HepG2 (cell line): ENCODE measurements at regions not wholly inside any gene's neighbourhood (a gene's known extent, or its start where the extent isn't known, plus 50 kb on each side); places are given as distances from the start of the nearest gene placed in this dataset.

Experiments used
- ATAC-seq: fragments of 200-7000 bp; cut with Tn5 transposase; 3 replicates; pipeline ENCODE4 v1.9.1; 2020; ENCODE audit warnings: mild to moderate bottlenecking, moderate library complexity
- BruUV-seq: library from RNA; stranded (reverse); fragments of 400-500 nt; replicated peaks from 2 replicates; lab custom pipeline; 2021; lab: Mats Ljungman, UMichigan
- CTCF ChIA-PET: fragments of 300-600 bp; formaldehyde crosslinking; extraction: SDS; loops from one replicate; lab custom pipeline; 2021; ENCODE audit warnings: low total read pairs, inconsistent platforms, low intra/inter-chr PET ratio; lab: Yijun Ruan, JAX
- POLR2A ChIA-PET: fragments of 350-600 bp; sonication (Branson Sonifier 250); formaldehyde crosslinking; loops from one replicate; lab custom pipeline; 2020; ENCODE audit warnings: antibody characterized with exemption, inconsistent platforms; lab: Yijun Ruan, JAX
- DNase-seq: peaks from one replicate; pipeline ENCODE4 v3.0.0-alpha.2; 2015; ENCODE audit warnings: low spot score
- FAIRE-seq: peaks from 3 replicates; lab custom pipeline; 2011; peaks lifted over from hg19 to GRCh38; lab: Jason Lieb, UNC
- H2AFZ ChIP-seq: one replicate; pipeline ENCODE4 v1.6.1; 2011; ENCODE audit warnings: low read length, inconsistent platforms
- H3K27ac ChIP-seq: fragments of 300-600 bp; 3 replicates; pipeline ENCODE4 v1.8.0; 2011; ENCODE audit warnings: mixed run types, mild to moderate bottlenecking, mixed read lengths, low read length, inconsistent platforms; ENCODE audit not compliant: insufficient read depth; ENCODE audit errors: extremely low read length
- H3K27me3 ChIP-seq, 2 experiments: fragments of 200-600 bp in 1 of 2; 2 replicates in 1 of 2; 3 replicates in 1 of 2; pipeline versions ENCODE4 v1.6.0 to v1.8.0; 2011; ENCODE audit warnings: low read length in 2 of 2, mild to moderate bottlenecking in 2 of 2, moderate library complexity in 2 of 2, inconsistent platforms in 1 of 2; ENCODE audit not compliant: insufficient read depth in 2 of 2, control insufficient read depth in 1 of 2
- H3K36me3 ChIP-seq, 2 experiments: fragments of 200-600 bp in 1 of 2; replicated peaks in 1 of 2; 2 replicates in 1 of 2; 3 replicates in 1 of 2; pipeline versions ENCODE4 v1.5.1 to v1.8.0; 2011; ENCODE audit warnings: low read length in 2 of 2, inconsistent platforms in 1 of 2; ENCODE audit not compliant: insufficient read depth in 2 of 2, control insufficient read depth in 1 of 2
- H3K4me1 ChIP-seq: 2 replicates; pipeline ENCODE4 v1.5.1; 2012; ENCODE audit warnings: low read length, inconsistent platforms; ENCODE audit not compliant: insufficient read depth
- H3K4me2 ChIP-seq: 2 replicates; pipeline ENCODE4 v1.6.0; 2011; ENCODE audit warnings: low read depth, low read length, inconsistent platforms
- H3K4me3 ChIP-seq, 3 experiments: fragments of 200-600 bp in 1 of 3; sonication (generic), shearing (Covaris generic) in 1 of 3; replicated peaks in 1 of 3; 2 replicates each; pipeline ENCODE4 v1.5.1; 2011 to 2016; ENCODE audit warnings: low read length in 3 of 3, inconsistent platforms in 2 of 3, low read depth in 2 of 3, mild to moderate bottlenecking in 2 of 3, control low read depth in 1 of 3, mixed read lengths in 1 of 3; ENCODE audit not compliant: insufficient read depth in 1 of 3
- H3K79me2 ChIP-seq: one replicate; pipeline ENCODE4 v1.6.1; 2011; ENCODE audit warnings: low read length, inconsistent platforms; ENCODE audit not compliant: insufficient read depth
- H3K9ac ChIP-seq: 2 replicates; pipeline ENCODE4 v1.6.0; 2011; ENCODE audit warnings: mild to moderate bottlenecking, low read depth, low read length, inconsistent platforms; ENCODE audit not compliant: insufficient read depth
- H3K9me3 ChIP-seq: 2 replicates; pipeline ENCODE4 v1.5.1; 2012; ENCODE audit warnings: mild to moderate bottlenecking, low read length
- H4K20me1 ChIP-seq: 2 replicates; pipeline ENCODE4 v1.6.0; 2011; ENCODE audit warnings: inconsistent platforms, mild to moderate bottlenecking, low read length, moderate library complexity; ENCODE audit not compliant: insufficient read depth
- WGBS: methylation state at CpG from one replicate; pipeline ENCODE4 v1.1.6; 2017; ENCODE audit warnings: low lambda C conversion rate; 5-methylcytosine and 5-hydroxymethylcytosine counted together
- in situ Hi-C: cut with HindIII; loops from 2 replicates; pipeline ENCODE4 v1.10.0; 2017; ENCODE audit warnings: low pct_unique_long_range_greater_than_20kb; ENCODE audit not compliant: extremely low pct_ligation_motif_present
- intact Hi-C: fragments of 100-400 bp; cut with micrococcal nuclease; formaldehyde crosslinking; loops from one replicate; pipeline ENCODE4 v1.10.0; 2022; ENCODE audit not compliant: unreplicated experiment
- TF ChIP-seq, protein P1 (sequence below), 2 experiments: fragments of 450-650 bp in 1 of 2; sonication (generic) in 1 of 2; formaldehyde crosslinking in 1 of 2; IDR thresholded peaks; 2 replicates each; pipeline versions ENCODE4 v1.6.1 to v1.8.0; 2016 to 2022; ENCODE audit warnings: antibody characterized with exemption in 1 of 2, mild to moderate bottlenecking in 1 of 2, missing genetic modification reagents in 1 of 2
- TF ChIP-seq, protein P2 (sequence below): sonication (generic); formaldehyde crosslinking; IDR thresholded peaks from 2 replicates; pipeline ENCODE4 v1.4.0; 2020; ENCODE audit warnings: mild to moderate bottlenecking, missing genetic modification reagents

DNA sequence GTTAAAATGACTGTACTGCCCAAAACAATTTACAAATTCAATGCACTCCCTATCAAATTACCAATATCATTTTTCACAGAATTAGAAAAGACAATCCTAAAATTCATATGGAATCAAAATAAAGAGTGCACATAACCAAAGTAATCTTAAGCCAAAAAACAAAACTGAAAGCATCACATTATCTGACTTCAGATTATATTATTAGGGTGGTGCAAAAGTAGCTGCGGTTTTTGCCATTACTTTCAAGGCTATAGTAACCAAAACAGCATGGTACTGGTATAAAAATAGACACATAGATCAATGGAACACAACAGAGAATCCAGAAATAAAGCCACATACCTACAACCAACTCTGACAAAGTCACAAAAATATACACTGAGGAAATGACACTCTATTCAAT is 396.6 kb downstream of the EIPR1 start:
- no peaks in the 10 kb centered on the region for H3K27me3 ChIP-seq
- FAIRE-seq, result no peak
- no peak for DNase-seq

More for the DNA sequence above, 396.6 kb downstream of the EIPR1 start:
- WGBS, result 0% methylated on average over 1 of the region's 1 CpG
- H2AFZ ChIP-seq, result no peak overlapping the region
- H3K4me1 ChIP-seq, result no peaks in the 10 kb centered on the region
- H3K9me3 ChIP-seq, result no peaks in the 10 kb centered on the region
- H3K79me2 ChIP-seq, result no peaks in the 10 kb centered on the region
- no peak overlapping the region for H3K4me3 ChIP-seq
- in situ Hi-C loops, result no loop called here
- no peaks in the 10 kb centered on the region for H3K36me3 ChIP-seq
- ATAC-seq, result no peak
- CTCF ChIA-PET, result no interaction called here
- no peak overlapping the region for H3K27ac ChIP-seq
- TF ChIP-seq, protein P1, sequence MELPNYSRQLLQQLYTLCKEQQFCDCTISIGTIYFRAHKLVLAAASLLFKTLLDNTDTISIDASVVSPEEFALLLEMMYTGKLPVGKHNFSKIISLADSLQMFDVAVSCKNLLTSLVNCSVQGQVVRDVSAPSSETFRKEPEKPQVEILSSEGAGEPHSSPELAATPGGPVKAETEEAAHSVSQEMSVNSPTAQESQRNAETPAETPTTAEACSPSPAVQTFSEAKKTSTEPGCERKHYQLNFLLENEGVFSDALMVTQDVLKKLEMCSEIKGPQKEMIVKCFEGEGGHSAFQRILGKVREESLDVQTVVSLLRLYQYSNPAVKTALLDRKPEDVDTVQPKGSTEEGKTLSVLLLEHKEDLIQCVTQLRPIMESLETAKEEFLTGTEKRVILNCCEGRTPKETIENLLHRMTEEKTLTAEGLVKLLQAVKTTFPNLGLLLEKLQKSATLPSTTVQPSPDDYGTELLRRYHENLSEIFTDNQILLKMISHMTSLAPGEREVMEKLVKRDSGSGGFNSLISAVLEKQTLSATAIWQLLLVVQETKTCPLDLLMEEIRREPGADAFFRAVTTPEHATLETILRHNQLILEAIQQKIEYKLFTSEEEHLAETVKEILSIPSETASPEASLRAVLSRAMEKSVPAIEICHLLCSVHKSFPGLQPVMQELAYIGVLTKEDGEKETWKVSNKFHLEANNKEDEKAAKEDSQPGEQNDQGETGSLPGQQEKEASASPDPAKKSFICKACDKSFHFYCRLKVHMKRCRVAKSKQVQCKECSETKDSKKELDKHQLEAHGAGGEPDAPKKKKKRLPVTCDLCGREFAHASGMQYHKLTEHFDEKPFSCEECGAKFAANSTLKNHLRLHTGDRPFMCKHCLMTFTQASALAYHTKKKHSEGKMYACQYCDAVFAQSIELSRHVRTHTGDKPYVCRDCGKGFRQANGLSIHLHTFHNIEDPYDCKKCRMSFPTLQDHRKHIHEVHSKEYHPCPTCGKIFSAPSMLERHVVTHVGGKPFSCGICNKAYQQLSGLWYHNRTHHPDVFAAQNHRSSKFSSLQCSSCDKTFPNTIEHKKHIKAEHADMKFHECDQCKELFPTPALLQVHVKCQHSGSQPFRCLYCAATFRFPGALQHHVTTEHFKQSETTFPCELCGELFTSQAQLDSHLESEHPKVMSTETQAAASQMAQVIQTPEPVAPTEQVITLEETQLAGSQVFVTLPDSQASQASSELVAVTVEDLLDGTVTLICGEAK (IDR thresholded peaks at IDR 0.05), result peak; percentile 37; the same call in 1 of the 2 replicates
- TF ChIP-seq, protein P1 (CRISPR knock-in tag; IDR thresholded peaks at IDR 0.05), result no peak
- TF ChIP-seq, protein P2, sequence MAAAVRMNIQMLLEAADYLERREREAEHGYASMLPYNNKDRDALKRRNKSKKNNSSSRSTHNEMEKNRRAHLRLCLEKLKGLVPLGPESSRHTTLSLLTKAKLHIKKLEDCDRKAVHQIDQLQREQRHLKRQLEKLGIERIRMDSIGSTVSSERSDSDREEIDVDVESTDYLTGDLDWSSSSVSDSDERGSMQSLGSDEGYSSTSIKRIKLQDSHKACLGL (CRISPR knock-in tag), result no peak
- TF ChIP-seq, all 625 proteins: peak for 1
- Histone ChIP-seq H3K9ac (no peak overlapping the region), H3K4me2 (no peak overlapping the region), H4K20me1 (no peaks in the 10 kb centered on the region)
- intact Hi-C loops, result no loop called here
- POLR2A ChIA-PET, result no interaction called here
- no TSS peak for BruUV-seq
